C4-2B (cell line): ENCODE measurements at regions not wholly inside any gene's neighbourhood (a gene's known extent, or its start where the extent isn't known, plus 50 kb on each side); places are given as distances from the start of the nearest gene placed in this dataset.

Experiments used
- CTCF ChIP-seq: fragments of 450-650 bp; conservative IDR thresholded peaks from 2 replicates; pipeline ENCODE4 v1.5.1; 2017; ENCODE audit warnings: mild to moderate bottlenecking
- ZFX ChIP-seq: fragments of 450-650 bp; IDR thresholded peaks from 2 replicates; pipeline ENCODE4 v1.6.1; 2017

GRCh38 chrX:7270933-7271332 is 123.0 kb upstream of the PUDP start:
- TF ChIP-seq ZFX (no peak), CTCF (no peak)
